ENCODE measurements at regions not wholly inside any gene's neighbourhood (a gene's known extent, or its start where the extent isn't known, plus 50 kb on each side); places are given as distances from the start of the nearest gene placed in this dataset.

DNA sequence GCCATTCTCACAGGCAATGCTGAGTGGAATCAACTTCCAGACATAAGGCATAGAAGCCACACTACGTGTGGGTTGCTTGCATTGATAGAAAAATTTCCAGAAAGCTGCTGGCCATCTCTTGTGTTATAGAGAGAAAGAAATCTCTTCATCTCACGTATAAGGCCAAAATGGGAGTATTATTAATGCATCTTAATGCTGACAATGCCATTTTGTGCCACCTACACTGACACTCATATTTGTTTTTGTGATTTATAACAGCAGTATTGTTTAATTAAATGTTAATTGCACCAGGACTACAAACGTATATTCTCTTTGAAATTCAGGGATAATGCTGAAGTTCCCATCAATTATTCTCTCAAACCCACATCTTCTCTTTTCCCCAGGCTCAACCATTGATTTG is 56.1 kb upstream of the TMEM132D start:
- H3K4me3 ChIP-seq (ENCODE audit: low read depth, low read length), result no peak overlapping the region
- no peak for DNase-seq (ENCODE audit: low read depth)
- TF ChIP-seq POLR2A (IDR thresholded peaks at IDR 0.05; ENCODE audit: extremely low read depth, insufficient read length) (no peak), MYC (IDR thresholded peaks at IDR 0.05; ENCODE audit: low read depth, low read length) (no peak)
- TF ChIP-seq, protein P1, sequence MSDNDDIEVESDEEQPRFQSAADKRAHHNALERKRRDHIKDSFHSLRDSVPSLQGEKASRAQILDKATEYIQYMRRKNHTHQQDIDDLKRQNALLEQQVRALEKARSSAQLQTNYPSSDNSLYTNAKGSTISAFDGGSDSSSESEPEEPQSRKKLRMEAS (IDR thresholded peaks at IDR 0.05; ENCODE audit: low read depth, low read length), result no peak
- TF ChIP-seq, protein P2, sequence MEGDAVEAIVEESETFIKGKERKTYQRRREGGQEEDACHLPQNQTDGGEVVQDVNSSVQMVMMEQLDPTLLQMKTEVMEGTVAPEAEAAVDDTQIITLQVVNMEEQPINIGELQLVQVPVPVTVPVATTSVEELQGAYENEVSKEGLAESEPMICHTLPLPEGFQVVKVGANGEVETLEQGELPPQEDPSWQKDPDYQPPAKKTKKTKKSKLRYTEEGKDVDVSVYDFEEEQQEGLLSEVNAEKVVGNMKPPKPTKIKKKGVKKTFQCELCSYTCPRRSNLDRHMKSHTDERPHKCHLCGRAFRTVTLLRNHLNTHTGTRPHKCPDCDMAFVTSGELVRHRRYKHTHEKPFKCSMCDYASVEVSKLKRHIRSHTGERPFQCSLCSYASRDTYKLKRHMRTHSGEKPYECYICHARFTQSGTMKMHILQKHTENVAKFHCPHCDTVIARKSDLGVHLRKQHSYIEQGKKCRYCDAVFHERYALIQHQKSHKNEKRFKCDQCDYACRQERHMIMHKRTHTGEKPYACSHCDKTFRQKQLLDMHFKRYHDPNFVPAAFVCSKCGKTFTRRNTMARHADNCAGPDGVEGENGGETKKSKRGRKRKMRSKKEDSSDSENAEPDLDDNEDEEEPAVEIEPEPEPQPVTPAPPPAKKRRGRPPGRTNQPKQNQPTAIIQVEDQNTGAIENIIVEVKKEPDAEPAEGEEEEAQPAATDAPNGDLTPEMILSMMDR (IDR thresholded peaks at IDR 0.05; ENCODE audit: low read depth, low read length), result no peak

DNA sequence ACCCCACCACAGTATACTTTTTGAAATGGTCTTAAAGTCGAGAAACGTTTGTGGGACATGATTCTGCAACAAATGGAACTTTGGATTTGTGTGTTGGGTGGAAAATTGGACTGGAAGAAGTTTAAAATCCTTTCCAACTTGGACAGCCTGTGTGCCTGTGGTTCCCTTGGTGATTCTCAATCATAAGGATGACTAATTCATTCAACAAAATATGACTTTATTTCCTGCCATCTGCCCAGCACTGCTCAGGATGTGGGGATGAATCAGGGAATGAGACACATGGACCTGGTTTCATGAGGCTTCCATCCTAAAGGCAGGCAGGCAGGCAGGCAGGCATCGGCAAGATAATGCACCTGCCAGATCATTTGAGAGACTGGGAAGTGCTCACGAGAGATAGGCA is 57.3 kb upstream of the TMEM132D start:
- no peak overlapping the region for H3K4me3 ChIP-seq (ENCODE audit: low read depth, low read length)
- DNase-seq (ENCODE audit: low read depth), result no peak
- TF ChIP-seq POLR2A (IDR thresholded peaks at IDR 0.05; ENCODE audit: extremely low read depth, insufficient read length) (no peak), MYC (IDR thresholded peaks at IDR 0.05; ENCODE audit: low read depth, low read length) (no peak)
- TF ChIP-seq, protein P2 (IDR thresholded peaks at IDR 0.05; ENCODE audit: low read depth, low read length), result no peak
- TF ChIP-seq, protein P1 (IDR thresholded peaks at IDR 0.05; ENCODE audit: low read depth, low read length), result no peak

DNA sequence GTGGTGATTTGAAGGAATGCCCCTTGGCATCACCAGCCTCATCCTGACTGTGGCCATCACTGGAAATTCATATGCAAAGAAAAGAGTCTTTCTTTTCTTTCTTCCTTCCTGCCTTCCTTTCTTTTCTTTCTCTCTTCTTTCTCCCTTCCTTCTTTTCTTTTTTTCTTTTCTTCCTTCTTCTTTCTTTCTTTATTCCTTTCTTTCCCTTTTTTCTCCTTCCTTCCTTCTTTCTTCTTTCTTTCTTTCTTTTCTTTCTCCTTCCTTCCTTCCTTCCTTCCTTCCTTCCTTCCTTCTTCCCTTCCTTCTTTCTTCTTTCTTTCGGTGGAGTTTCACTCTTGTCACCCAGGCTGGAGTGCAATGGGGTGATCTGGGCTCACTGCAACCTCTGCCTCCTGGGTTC is 58.0 kb upstream of the TMEM132D start:
- DNase-seq (ENCODE audit: low read depth), result no peak
- TF ChIP-seq, protein P1 (IDR thresholded peaks at IDR 0.05; ENCODE audit: low read depth, low read length), result no peak
- TF ChIP-seq POLR2A (IDR thresholded peaks at IDR 0.05; ENCODE audit: extremely low read depth, insufficient read length) (no peak), MYC (IDR thresholded peaks at IDR 0.05; ENCODE audit: low read depth, low read length) (no peak)
- TF ChIP-seq, protein P2 (IDR thresholded peaks at IDR 0.05; ENCODE audit: low read depth, low read length), result no peak
- H3K4me3 ChIP-seq (ENCODE audit: low read depth, low read length), result no peak overlapping the region

DNA sequence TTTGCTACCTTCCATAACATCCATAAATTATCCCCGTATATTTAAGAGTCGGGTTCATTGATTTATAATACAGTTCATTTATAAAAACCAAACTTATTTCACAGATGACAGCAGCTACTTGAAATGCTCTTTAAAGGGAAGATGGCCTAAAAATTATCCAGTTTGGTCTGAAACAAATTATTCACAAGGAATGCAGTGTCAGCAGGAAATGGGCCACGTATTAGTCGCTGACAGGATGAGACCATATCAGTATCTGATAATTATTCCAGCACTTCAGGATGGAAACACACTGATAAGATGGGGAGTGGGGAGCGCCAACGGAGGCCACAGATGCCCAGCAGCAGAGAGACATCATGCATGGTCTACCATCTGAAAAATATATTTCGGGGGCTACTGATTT is 60.5 kb upstream of the TMEM132D start:
- TF ChIP-seq POLR2A (IDR thresholded peaks at IDR 0.05; ENCODE audit: extremely low read depth, insufficient read length) (no peak), MYC (IDR thresholded peaks at IDR 0.05; ENCODE audit: low read depth, low read length) (no peak)
- TF ChIP-seq, protein P2 (IDR thresholded peaks at IDR 0.05; ENCODE audit: low read depth, low read length), result no peak
- TF ChIP-seq, protein P1 (IDR thresholded peaks at IDR 0.05; ENCODE audit: low read depth, low read length), result no peak
- DNase-seq (ENCODE audit: low read depth), result no peak
- no peak overlapping the region for H3K4me3 ChIP-seq (ENCODE audit: low read depth, low read length)

DNA sequence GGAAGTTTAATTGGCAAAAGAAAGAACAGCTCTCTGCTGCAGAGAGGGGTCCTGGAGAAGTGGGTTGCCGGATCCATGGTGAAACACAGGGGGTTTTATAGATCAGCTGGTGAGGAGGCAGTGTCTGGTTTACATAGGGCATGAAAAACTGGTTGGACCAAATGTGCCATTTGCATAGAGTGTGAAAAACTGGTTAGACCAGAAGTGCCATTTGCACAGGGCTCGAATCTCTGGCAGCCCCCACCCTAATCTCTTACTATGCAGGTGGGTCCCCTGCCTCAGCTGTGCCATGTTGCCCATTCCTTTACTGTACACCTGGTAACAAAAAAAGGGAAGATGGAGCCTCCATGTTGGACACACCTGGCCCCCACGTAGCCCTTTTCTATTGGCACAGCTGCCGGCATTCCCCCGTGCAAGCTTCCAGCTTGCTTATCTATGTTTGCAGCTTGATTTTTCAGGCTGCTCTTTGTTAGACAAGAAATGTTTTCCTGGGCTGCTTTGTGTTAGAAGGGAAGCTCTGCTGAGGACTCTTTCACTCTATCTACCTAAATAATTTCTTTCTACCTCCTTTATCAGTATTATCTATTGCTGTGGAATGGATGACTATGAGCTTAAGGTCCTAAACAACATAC is 61.1 kb upstream of the TMEM132D start:
- no peak overlapping the region for H3K4me3 ChIP-seq (ENCODE audit: low read depth, low read length)
- no peak for DNase-seq (ENCODE audit: low read depth)
- no peak for TF ChIP-seq POLR2A (IDR thresholded peaks at IDR 0.05; ENCODE audit: extremely low read depth, insufficient read length)
- TF ChIP-seq, protein P1 (IDR thresholded peaks at IDR 0.05; ENCODE audit: low read depth, low read length), result no peak
- TF ChIP-seq, protein P2 (IDR thresholded peaks at IDR 0.05; ENCODE audit: low read depth, low read length), result no peak
- TF ChIP-seq MYC (IDR thresholded peaks at IDR 0.05; ENCODE audit: low read depth, low read length), result no peak
